NCI-H2227 (cell line): ENCODE measurements at regions not wholly inside any gene's neighbourhood (a gene's known extent, or its start where the extent isn't known, plus 50 kb on each side); places are given as distances from the start of the nearest gene placed in this dataset.
"Not testable (repeated sequence)": the region's sequence is repeated elsewhere in the genome, so short reads cannot be mapped to it uniquely, and the experiment has no call there.

ENCODE experiments used
- DNase-seq: peaks from one replicate; lab custom pipeline; 2025; ENCODE audit not compliant: unreplicated experiment; lab: John Stamatoyannopoulos, UW

- DNase-seq, result peak; percentile 29
Observed at GRCh38 chr13:111658145-111659100, 338.0 kb downstream of the TEX29 start.

GRCh38 chr13:111659219-111659775 is 338.9 kb downstream of the TEX29 start:
- peak; percentile 5 for DNase-seq

- DNase-seq, result no peak
Observed at GRCh38 chr13:111659842-111660241, 339.4 kb downstream of the TEX29 start.

GRCh38 chr13:111661052-111661451 is 340.6 kb downstream of the TEX29 start:
- no peak for DNase-seq

- DNase-seq, result no peak
Observed at GRCh38 chr13:111661776-111662175, 341.3 kb downstream of the TEX29 start.

GRCh38 chr13:111662451-111662850 is 342.0 kb downstream of the TEX29 start:
- DNase-seq, result no peak

GRCh38 chr13:111662895-111663294 is 342.5 kb downstream of the TEX29 start:
- no peak for DNase-seq

- DNase-seq, result no peak
Observed at GRCh38 chr13:111663505-111663904, 343.1 kb downstream of the TEX29 start.

GRCh38 chr13:111663953-111664421 is 343.5 kb downstream of the TEX29 start:
- DNase-seq, result no peak

- no peak for DNase-seq
Observed at GRCh38 chr13:111664696-111665095, 344.3 kb downstream of the TEX29 start.

GRCh38 chr13:111665691-111666095 is 345.3 kb downstream of the TEX29 start:
- DNase-seq, result no peak

- DNase-seq, result no peak
Observed at GRCh38 chr13:111666164-111666776, 345.8 kb downstream of the TEX29 start.

- no peak for DNase-seq
Observed at GRCh38 chr13:111667757-111668156, 347.3 kb downstream of the TEX29 start.

- no peak for DNase-seq
Observed at GRCh38 chr13:111668451-111668850, 348.0 kb downstream of the TEX29 start.

- DNase-seq, result not testable (repeated sequence)
Observed at GRCh38 chr13:111672198-111672597, 351.8 kb downstream of the TEX29 start.

GRCh38 chr13:111678120-111678882 is 357.9 kb downstream of the TEX29 start:
- DNase-seq, result not testable (repeated sequence)

GRCh38 chr13:111679645-111680044 is 359.2 kb downstream of the TEX29 start:
- DNase-seq, result not testable (repeated sequence)

GRCh38 chr13:111680100-111680499 is 359.7 kb downstream of the TEX29 start:
- not testable (repeated sequence) for DNase-seq

GRCh38 chr13:111692028-111692427 is 371.6 kb downstream of the TEX29 start:
- DNase-seq, result not testable (repeated sequence)

GRCh38 chr13:111696121-111696520 is 370.8 kb upstream of the SOX1 start:
- DNase-seq, result not testable (repeated sequence)

- DNase-seq, result not testable (repeated sequence)
Observed at GRCh38 chr13:111702059-111702458, 364.9 kb upstream of the SOX1 start.
